HUES64 (cell line): ENCODE measurements at regions not wholly inside any gene's neighbourhood (a gene's known extent, or its start where the extent isn't known, plus 50 kb on each side); places are given as distances from the start of the nearest gene placed in this dataset.

ENCODE experiments used
- H3K27ac ChIP-seq: 2 replicates; pipeline ENCODE4 v1.7.0; 2013; ENCODE audit warnings: low read depth, low read length, inconsistent platforms
- H3K27me3 ChIP-seq: 2 replicates; pipeline ENCODE4 v1.6.1; 2013; ENCODE audit warnings: mild to moderate bottlenecking, low read length; ENCODE audit not compliant: insufficient read depth
- H3K36me3 ChIP-seq: 2 replicates; pipeline ENCODE4 v1.6.1; 2013; ENCODE audit warnings: mild to moderate bottlenecking, low read length; ENCODE audit not compliant: insufficient read depth
- H3K4me1 ChIP-seq: 2 replicates; pipeline ENCODE4 v1.6.1; 2013; ENCODE audit warnings: mild to moderate bottlenecking, low read length, moderate library complexity; ENCODE audit not compliant: insufficient read depth
- H3K4me3 ChIP-seq: 2 replicates; pipeline ENCODE4 v1.5.1; 2013; ENCODE audit warnings: mild to moderate bottlenecking, low read length, moderate library complexity
- H3K9ac ChIP-seq: 2 replicates; pipeline ENCODE4 v1.6.1; 2013; ENCODE audit warnings: mild to moderate bottlenecking, low read depth, low read length
- H3K9me3 ChIP-seq: 2 replicates; pipeline ENCODE4 v1.6.1; 2013; ENCODE audit warnings: low read depth, low read length; ENCODE audit not compliant: insufficient read depth
- WGBS: fragments of 150-250, 120-280 bp; methylation state at CpG from one replicate; pipeline ENCODE4 v1.1.7; 2013; ENCODE audit warnings: missing lambda C conversion rate; 5-methylcytosine and 5-hydroxymethylcytosine counted together

DNA sequence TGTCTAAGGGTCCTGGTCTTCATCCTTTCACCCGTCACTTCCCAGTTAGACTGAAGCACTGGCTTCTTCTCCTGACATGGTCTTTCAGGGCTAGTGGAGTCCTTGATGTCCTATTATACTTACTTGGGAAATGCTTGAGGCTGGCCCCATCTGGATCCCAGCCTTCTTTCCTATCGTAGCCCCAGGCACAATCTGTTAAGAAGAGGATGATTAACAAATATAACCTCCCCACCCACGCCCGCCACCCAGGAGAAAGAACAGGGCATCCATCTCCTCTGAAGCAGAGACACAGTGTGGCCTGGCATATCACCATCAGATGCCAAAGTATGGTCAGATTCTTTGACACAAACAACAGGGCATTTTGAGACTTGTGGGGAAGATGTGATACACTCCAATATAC is 530.1 kb downstream of the SOX11 start:
- no peak overlapping the region for H3K4me3 ChIP-seq
- H3K9ac ChIP-seq: no peak overlapping the region
- H3K4me1 ChIP-seq: no peaks in the 10 kb centered on the region
- H3K9me3 ChIP-seq: no peaks in the 10 kb centered on the region
- WGBS: 94% methylated on average over 4 of the region's 4 CpGs
- no peaks in the 10 kb centered on the region for H3K27me3 ChIP-seq
- no peak overlapping the region for H3K27ac ChIP-seq
- no peaks in the 10 kb centered on the region for H3K36me3 ChIP-seq

DNA sequence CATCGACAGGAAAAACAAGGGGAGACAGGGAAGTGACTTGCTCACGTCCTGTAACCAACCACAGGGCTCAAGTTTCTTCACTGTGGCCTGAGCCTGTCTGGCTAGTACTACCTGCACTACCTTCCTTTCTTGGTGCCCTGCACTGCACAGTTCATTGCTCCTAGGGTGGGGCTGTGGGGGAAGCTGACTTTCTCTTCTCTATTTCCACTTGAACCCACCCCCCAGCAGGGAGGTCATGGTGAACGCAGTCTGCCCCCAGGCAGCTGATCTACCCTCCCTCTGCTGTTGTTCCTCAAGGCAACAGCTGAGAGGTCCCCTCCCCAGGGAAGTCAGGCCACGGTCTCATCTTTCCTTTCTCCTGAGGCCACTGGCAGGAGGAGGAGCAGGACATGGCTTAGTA is 532.1 kb downstream of the SOX11 start:
- Histone ChIP-seq H3K9ac (no peak overlapping the region), H3K4me1 (no peaks in the 10 kb centered on the region), H3K4me3 (no peak overlapping the region), H3K27me3 (no peaks in the 10 kb centered on the region), H3K36me3 (no peaks in the 10 kb centered on the region), H3K9me3 (no peaks in the 10 kb centered on the region), H3K27ac (no peak overlapping the region)
- 78% methylated on average over 4 of the region's 4 CpGs for WGBS

DNA sequence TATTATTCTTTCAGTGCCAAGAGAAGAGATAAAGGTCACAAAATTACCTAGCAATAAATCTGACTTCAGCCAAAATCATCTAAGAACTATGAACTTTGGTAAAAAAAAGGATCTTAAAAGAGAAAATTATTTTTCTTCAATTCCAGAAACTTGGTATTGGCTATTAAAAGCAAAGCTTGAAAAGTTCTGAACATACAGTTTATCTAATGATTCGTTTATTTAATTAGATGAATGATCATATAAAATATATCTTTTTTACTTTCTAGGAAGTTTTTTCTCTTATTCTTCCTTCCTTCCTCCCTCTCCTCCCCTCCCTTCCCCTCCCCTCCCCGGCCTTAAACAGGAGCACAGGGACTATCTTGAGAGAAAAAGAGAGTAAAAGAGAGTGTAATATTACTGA is 536.1 kb downstream of the SOX11 start:
- Histone ChIP-seq H3K27ac (no peak overlapping the region), H3K4me3 (no peak overlapping the region), H3K27me3 (no peaks in the 10 kb centered on the region), H3K9me3 (no peaks in the 10 kb centered on the region), H3K36me3 (no peaks in the 10 kb centered on the region), H3K4me1 (no peaks in the 10 kb centered on the region), H3K9ac (no peak overlapping the region)
- WGBS: no CpG with 5 or more reads among the region's 2 CpGs

DNA sequence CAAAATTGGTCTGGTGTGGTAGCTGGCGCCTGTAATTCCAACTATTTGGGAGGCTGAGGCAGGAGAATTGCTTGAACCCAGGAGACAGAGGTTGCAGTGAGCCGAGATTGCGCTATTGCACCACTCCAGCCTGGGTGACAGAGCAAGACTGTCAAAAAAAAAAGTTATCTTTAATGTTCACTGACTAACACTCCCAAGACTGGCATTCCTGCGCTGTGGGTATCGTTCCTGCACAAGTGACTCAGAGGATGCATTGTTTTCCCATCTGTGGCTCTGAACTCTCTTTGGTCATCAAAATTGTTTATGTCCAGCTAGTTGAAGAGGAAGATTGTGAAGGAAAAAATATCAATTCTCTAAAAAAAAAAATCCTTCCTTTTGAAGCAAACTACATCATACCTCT is 539.0 kb downstream of the SOX11 start:
- WGBS: 95% methylated on average over 5 of the region's 5 CpGs
- Histone ChIP-seq H3K27ac (no peak overlapping the region), H3K27me3 (no peaks in the 10 kb centered on the region), H3K36me3 (no peaks in the 10 kb centered on the region), H3K4me1 (no peaks in the 10 kb centered on the region), H3K9me3 (no peaks in the 10 kb centered on the region), H3K4me3 (no peak overlapping the region), H3K9ac (no peak overlapping the region)

DNA sequence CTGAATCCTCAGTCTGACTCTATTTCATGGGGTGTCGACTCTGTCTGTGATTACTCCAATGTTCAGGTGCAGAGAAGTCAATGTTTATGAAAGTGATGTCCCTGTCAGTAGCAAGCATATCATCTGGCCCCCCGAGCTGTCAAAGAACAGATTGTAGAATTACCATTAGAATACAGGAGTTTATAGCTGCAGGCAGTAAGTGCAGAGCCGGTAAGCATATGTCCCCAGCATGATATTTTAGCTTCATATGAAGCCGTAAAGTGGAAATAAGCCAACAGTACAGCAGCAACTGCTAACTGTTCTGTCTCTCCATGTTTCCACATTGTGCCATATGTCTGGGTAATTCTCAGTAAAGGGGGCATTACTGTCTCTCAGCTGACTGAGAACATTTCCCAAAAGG is 541.8 kb downstream of the SOX11 start:
- WGBS: 85% methylated on average over 4 of the region's 4 CpGs
- no peaks in the 10 kb centered on the region for H3K4me1 ChIP-seq
- H3K9me3 ChIP-seq: 0 out of 2 replicates have a peak, but pooled peaks cover 2% of the 10 kb centered on the region
- H3K27ac ChIP-seq: no peak overlapping the region
- no peak overlapping the region for H3K9ac ChIP-seq
- no peaks in the 10 kb centered on the region for H3K27me3 ChIP-seq
- H3K4me3 ChIP-seq: no peak overlapping the region
- H3K36me3 ChIP-seq: no peaks in the 10 kb centered on the region

DNA sequence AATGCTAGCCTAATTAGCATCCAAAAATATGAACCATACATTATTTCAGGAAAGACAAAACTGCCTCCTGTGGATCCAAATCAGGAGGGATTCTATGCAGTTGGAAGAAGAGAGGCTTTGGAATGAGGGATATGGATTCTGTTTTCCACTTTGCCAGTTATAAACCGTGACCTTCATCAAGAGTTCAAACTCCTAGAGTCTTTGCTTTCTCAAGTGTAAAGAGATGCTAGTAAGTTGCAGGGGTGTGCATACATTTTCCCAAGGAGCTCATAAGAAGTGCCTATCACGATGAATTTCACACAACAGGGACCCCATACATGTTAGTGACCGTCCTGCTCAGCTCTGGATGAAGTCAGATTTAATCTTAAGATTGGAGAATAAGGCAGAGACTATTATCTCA is 542.5 kb downstream of the SOX11 start:
- no peak overlapping the region for H3K27ac ChIP-seq
- 0 out of 2 replicates have a peak, but pooled peaks cover 2% of the 10 kb centered on the region for H3K9me3 ChIP-seq
- 86% methylated on average over 3 of the region's 3 CpGs for WGBS

DNA sequence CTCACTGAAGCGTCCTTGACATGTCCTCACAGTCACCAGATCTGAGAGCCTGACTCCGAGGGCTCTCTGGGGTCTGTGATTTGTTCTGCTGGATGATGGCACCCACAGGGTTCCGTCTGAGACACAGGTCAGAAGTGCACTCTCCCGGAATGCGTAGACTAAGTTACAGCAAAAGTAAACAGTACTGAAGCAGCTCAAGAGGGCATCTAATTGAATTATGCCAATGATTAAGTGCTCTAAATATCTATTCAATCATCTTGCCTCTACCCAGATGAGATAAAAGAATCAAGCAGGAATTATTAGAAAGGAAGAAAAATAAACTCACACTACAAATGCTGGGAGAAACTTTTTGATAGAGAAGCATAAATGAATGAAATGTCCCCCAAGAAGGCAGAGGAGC is 544.1 kb downstream of the SOX11 start:
- H3K27ac ChIP-seq: no peak overlapping the region
- WGBS: 86% methylated on average over 5 of the region's 5 CpGs
- no peak overlapping the region for H3K4me3 ChIP-seq
- 0 out of 2 replicates have a peak, but pooled peaks cover 2% of the 10 kb centered on the region for H3K9me3 ChIP-seq
- no peaks in the 10 kb centered on the region for H3K27me3 ChIP-seq
- no peak overlapping the region for H3K9ac ChIP-seq
- H3K4me1 ChIP-seq: no peaks in the 10 kb centered on the region
- no peaks in the 10 kb centered on the region for H3K36me3 ChIP-seq

More for the DNA sequence above, 542.5 kb downstream of the SOX11 start:
- Histone ChIP-seq H3K4me1 (no peaks in the 10 kb centered on the region), H3K4me3 (no peak overlapping the region), H3K36me3 (no peaks in the 10 kb centered on the region), H3K27me3 (no peaks in the 10 kb centered on the region), H3K9ac (no peak overlapping the region)

DNA sequence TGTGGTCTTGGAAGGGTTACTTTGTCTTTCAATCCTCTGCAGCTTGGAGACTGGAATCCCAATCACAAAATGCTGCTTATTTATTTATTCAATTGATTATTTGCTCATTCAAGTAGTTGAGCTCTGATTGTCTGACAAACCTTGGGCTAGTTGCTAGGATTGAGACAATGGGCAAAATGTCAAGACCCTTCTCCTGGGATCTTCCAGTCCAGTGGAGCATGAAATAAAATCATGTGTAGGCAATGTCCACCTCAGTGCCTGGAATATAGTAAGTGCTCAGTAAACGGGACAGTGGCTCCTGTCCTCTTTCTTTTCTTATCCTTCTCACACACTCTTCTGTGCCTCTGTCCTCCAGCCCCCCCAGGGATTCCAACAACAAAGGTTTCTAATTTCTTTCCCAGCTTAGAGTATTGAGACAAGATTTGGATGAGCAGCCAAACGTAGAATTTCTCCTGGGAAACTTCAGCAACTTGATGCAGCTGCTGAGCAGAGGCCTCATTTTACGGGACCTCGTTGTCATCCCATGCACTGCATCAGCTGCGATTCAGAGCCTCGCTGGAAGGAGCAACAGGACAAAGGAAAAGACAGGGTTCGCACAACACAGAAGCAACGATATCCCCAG is 545.0 kb downstream of the SOX11 start:
- Histone ChIP-seq H3K4me1 (no peaks in the 10 kb centered on the region), H3K4me3 (no peak overlapping the region), H3K36me3 (no peaks in the 10 kb centered on the region), H3K27me3 (no peaks in the 10 kb centered on the region), H3K9me3 (0 out of 2 replicates have a peak, but pooled peaks cover 2% of the 10 kb centered on the region), H3K27ac (no peak overlapping the region), H3K9ac (no peak overlapping the region)
- WGBS: 94% methylated on average over 8 of the region's 8 CpGs

DNA sequence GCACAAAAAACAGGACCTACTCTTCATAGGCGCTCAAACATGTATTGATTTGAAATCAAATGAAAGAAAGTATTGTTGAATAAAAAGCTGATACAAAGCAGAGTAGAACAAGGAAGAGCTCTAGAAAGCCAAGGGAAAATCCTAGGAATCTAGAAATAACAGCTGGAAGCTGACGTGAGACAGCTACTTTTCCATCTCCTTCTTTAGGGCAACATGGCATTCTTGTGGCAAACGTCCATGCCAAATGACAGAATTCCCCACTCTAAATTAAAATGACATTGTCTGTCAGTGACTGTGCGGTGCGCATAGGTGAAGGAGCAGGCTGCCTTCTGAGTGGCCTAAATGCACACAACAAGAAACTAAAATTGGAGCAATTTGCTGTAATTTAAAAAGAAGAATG is 557.4 kb downstream of the SOX11 start:
- Histone ChIP-seq H3K9me3 (0 out of 2 replicates have a peak, but pooled peaks cover 6% of the 10 kb centered on the region), H3K27me3 (no peaks in the 10 kb centered on the region), H3K36me3 (no peaks in the 10 kb centered on the region), H3K4me3 (no peak overlapping the region), H3K9ac (no peak overlapping the region), H3K4me1 (no peaks in the 10 kb centered on the region), H3K27ac (no peak overlapping the region)
- WGBS: 90% methylated on average over 5 of the region's 5 CpGs

DNA sequence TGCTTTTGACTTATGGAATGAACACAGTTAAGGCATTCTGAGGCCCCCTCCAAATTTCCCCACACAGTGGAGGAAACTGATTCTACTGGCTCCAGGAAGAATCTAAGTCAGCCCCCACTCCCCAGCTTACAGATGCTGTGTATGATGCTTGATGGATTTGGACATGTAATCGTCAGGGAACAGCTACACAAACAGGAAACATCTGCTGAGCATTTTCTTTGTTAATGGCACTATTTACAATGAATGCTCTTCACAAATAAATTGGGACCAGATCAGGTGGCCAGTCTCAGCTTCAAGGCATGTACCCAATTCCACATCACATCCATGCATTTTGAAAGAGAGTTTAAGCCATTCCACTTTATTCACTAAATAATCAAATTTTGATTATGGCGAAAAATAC is 562.3 kb downstream of the SOX11 start:
- Histone ChIP-seq H3K9me3 (no peaks in the 10 kb centered on the region), H3K9ac (no peak overlapping the region), H3K27ac (no peak overlapping the region), H3K27me3 (no peaks in the 10 kb centered on the region), H3K36me3 (no peaks in the 10 kb centered on the region), H3K4me3 (no peak overlapping the region), H3K4me1 (no peaks in the 10 kb centered on the region)
- 0% methylated on average over 1 of the region's 2 CpGs for WGBS

DNA sequence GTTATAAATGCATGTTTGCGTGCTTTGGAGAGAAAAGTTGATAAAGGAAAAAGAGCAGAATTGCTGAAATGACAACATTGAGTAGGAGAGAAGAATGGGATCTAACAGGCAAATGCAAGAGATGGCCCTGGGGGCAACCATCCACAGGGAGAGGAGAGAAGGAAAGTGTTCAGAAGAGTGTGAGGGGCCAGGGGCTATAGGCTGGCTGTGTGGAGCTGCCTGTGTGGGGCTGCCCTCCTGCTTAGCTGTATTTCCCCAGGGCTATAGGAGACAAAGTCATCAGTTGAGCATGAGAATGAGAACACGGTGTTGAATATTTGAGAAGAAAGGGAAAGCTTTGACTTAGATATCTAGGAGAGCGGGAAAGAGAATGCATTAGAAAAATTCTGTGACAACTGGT is 572.0 kb downstream of the SOX11 start:
- Histone ChIP-seq H3K4me1 (no peaks in the 10 kb centered on the region), H3K4me3 (no peak overlapping the region), H3K27me3 (no peaks in the 10 kb centered on the region), H3K27ac (no peak overlapping the region), H3K9me3 (0 out of 2 replicates have a peak, but pooled peaks cover 2% of the 10 kb centered on the region), H3K9ac (no peak overlapping the region), H3K36me3 (no peaks in the 10 kb centered on the region)
- WGBS: 92% methylated on average over 3 of the region's 3 CpGs

DNA sequence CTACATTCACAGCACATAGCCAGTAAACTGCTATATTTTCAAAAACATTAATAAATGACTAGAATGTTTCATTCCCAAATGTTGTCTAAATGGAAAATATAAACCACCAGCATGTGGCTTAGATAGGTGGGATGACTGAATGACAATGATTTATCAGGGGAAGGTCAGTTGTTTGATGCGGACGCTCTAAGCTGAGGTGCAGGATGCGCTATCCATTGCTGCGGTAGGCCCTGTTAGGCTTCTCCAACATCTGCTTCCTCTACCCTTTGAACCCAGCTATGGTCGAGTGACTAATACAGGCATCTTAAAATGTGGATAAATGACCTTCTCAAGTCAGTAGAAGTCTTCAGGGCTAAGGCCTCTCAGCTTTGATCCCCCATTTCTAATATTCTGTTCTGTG is 584.2 kb downstream of the CMPK2 start:
- Histone ChIP-seq H3K27me3 (no peaks in the 10 kb centered on the region), H3K9ac (no peak overlapping the region), H3K4me3 (no peak overlapping the region), H3K9me3 (no peaks in the 10 kb centered on the region), H3K27ac (no peak overlapping the region), H3K4me1 (0 out of 2 replicates have a peak, but pooled peaks cover 4% of the 10 kb centered on the region), H3K36me3 (no peaks in the 10 kb centered on the region)
- 98% methylated on average over 5 of the region's 5 CpGs for WGBS
